ENCODE measurements at regions not wholly inside any gene's neighbourhood (a gene's known extent, or its start where the extent isn't known, plus 50 kb on each side); places are given as distances from the start of the nearest gene placed in this dataset.
"Not testable (repeated sequence)": the region's sequence is repeated elsewhere in the genome, so short reads cannot be mapped to it uniquely, and the experiment has no call there.

DNA sequence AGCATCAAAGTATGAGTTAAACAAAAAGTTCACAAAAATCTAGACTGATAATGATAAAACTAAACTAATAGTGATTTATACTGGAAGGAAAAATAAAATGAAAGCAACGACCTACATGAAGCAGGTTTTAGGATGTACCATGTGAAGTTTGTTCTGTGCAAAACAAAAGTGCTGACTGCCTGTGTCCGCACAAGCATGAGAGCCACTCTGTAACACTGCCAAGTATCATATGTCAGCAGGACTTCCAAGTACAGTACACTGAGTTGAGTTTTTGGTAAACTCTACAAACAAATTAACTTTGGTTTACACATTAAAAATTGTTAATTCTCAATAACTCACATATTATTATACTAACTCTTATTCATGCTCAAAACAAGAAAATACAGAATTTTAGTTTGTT, 459.0 kb downstream of the PDGFC start:
- H3K9me2 ChIP-seq (ENCODE audit: insufficient read depth, low read length), result no peaks in the 10 kb centered on the region
- no peak overlapping the region for H3K4me3 ChIP-seq (ENCODE audit: low read depth, low read length, poor library complexity, severe bottlenecking)
- H3K4me1 ChIP-seq (ENCODE audit: insufficient read depth, low read length, poor library complexity, severe bottlenecking), result no peaks in the 10 kb centered on the region
- intact Hi-C loops (cut with micrococcal nuclease; ENCODE audit: unreplicated experiment), result no loop called here
- no peaks in the 10 kb centered on the region for H3K36me3 ChIP-seq (ENCODE audit: insufficient read depth, low read length)
- H2AFZ ChIP-seq (ENCODE audit: low read length), result no peak overlapping the region
- no peaks in the 10 kb centered on the region for H3K79me2 ChIP-seq (ENCODE audit: insufficient read depth, low read depth, low read length)
- H3K4me2 ChIP-seq (ENCODE audit: low read length), result no peak overlapping the region
- POLR2A ChIA-PET, result interaction anchor here (0.6 kb wide), 1 partner anchor 8 kb away, joined by 3 read pairs; no protein-coding TSS in a partner anchor
- no peaks in the 10 kb centered on the region for H3K9me3 ChIP-seq (ENCODE audit: low read length)
- TF ChIP-seq, protein P1, sequence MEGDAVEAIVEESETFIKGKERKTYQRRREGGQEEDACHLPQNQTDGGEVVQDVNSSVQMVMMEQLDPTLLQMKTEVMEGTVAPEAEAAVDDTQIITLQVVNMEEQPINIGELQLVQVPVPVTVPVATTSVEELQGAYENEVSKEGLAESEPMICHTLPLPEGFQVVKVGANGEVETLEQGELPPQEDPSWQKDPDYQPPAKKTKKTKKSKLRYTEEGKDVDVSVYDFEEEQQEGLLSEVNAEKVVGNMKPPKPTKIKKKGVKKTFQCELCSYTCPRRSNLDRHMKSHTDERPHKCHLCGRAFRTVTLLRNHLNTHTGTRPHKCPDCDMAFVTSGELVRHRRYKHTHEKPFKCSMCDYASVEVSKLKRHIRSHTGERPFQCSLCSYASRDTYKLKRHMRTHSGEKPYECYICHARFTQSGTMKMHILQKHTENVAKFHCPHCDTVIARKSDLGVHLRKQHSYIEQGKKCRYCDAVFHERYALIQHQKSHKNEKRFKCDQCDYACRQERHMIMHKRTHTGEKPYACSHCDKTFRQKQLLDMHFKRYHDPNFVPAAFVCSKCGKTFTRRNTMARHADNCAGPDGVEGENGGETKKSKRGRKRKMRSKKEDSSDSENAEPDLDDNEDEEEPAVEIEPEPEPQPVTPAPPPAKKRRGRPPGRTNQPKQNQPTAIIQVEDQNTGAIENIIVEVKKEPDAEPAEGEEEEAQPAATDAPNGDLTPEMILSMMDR (conservative IDR thresholded peaks at IDR 0.05; ENCODE audit: low read length), result no peak
- no peak for TF ChIP-seq EZH2phosphoT487 (IDR thresholded peaks at IDR 0.05; ENCODE audit: borderline replicate concordance, low read depth, low read length)
- no peak for DNase-seq (ENCODE audit: low spot score)
- BruUV-seq (replicated peaks), result no TSS peak
- no peak overlapping the region for H3K27ac ChIP-seq (ENCODE audit: low read depth, low read length, poor library complexity, severe bottlenecking)
- CTCF ChIA-PET (ENCODE audit: unreplicated experiment), result no interaction called here
- no peaks in the 10 kb centered on the region for H4K20me1 ChIP-seq (ENCODE audit: insufficient read depth, low read length)

DNA sequence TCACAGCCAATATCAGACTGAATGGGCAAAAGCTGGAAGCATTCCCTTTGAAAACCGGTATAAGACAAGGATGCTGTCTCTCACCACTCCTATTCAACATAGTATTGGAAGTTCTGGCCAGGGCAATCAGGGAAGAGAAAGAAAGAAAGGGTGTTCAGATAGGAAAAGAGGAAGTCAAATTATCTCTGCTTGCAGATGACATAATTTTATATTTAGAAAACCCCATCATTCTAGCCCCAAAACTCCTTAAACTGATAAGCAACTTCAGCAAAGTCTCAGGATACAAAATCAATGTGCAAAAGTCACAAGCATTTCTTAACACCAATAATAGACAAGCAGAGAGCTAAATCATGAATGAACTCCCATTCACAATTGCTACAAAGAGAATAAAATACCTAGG, 461.7 kb downstream of the PDGFC start:
- intact Hi-C loops (cut with micrococcal nuclease; ENCODE audit: unreplicated experiment); DNase-seq (ENCODE audit: low spot score); H2AFZ ChIP-seq (ENCODE audit: low read length); H3K4me1 ChIP-seq (ENCODE audit: insufficient read depth, low read length, poor library complexity, severe bottlenecking); H3K4me2 ChIP-seq (ENCODE audit: low read length); H3K4me3 ChIP-seq (ENCODE audit: low read depth, low read length, poor library complexity, severe bottlenecking); POLR2A ChIA-PET; H3K36me3 ChIP-seq (ENCODE audit: insufficient read depth, low read length); H3K9me3 ChIP-seq (ENCODE audit: low read length); BruUV-seq (replicated peaks); H3K79me2 ChIP-seq (ENCODE audit: insufficient read depth, low read depth, low read length); CTCF ChIA-PET (ENCODE audit: unreplicated experiment); H3K27ac ChIP-seq (ENCODE audit: low read depth, low read length, poor library complexity, severe bottlenecking); H3K9me2 ChIP-seq (ENCODE audit: insufficient read depth, low read length); H4K20me1 ChIP-seq (ENCODE audit: insufficient read depth, low read length): not testable (repeated sequence)

DNA sequence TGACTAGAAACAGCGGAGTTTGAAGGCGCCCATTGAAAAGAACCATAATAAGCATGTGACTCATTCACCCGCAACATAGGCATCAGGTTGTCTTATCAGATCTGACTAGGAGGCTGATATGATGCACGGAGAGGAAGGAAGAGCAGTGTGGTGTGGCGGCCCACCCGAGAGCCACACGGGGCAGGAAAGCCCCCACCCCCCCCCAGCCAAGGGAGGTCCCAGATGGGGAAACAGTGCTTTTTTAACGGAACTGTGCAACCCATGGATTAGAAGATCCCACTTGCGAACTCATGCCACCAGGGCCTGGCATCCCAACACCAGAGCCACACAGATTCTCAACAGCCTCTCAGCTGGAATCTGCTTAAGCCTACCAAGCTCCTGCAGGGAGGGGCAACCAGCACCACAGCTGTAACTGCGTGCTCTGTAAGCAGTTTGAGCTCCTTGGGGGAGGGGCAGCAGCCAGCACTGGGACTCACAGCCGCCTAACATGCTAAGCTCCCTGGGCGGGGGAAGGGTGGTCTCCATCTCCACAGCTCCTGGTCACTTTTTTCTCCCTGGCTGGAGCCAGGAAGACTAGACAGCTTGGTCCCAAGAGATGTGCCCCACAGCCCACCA, 466.2 kb downstream of the PDGFC start:
- Histone ChIP-seq H3K4me1 (ENCODE audit: insufficient read depth, low read length, poor library complexity, severe bottlenecking) (no peaks in the 10 kb centered on the region), H3K79me2 (ENCODE audit: insufficient read depth, low read depth, low read length) (no peaks in the 10 kb centered on the region), H3K4me2 (ENCODE audit: low read length) (no peak overlapping the region), H3K36me3 (ENCODE audit: insufficient read depth, low read length) (no peaks in the 10 kb centered on the region), H3K27ac (ENCODE audit: low read depth, low read length, poor library complexity, severe bottlenecking) (no peak overlapping the region), H3K9me2 (ENCODE audit: insufficient read depth, low read length) (no peaks in the 10 kb centered on the region), H4K20me1 (ENCODE audit: insufficient read depth, low read length) (no peaks in the 10 kb centered on the region), H2AFZ (ENCODE audit: low read length) (no peak overlapping the region), H3K9me3 (ENCODE audit: low read length) (no peaks in the 10 kb centered on the region), H3K4me3 (ENCODE audit: low read depth, low read length, poor library complexity, severe bottlenecking) (no peak overlapping the region)
- ChIA-PET CTCF (ENCODE audit: unreplicated experiment) (no interaction called here), POLR2A (no interaction called here)
- no peak for DNase-seq (ENCODE audit: low spot score)
- no peak for TF ChIP-seq EZH2phosphoT487 (IDR thresholded peaks at IDR 0.05; ENCODE audit: borderline replicate concordance, low read depth, low read length)
- TF ChIP-seq, protein P1 (conservative IDR thresholded peaks at IDR 0.05; ENCODE audit: low read length), result no peak
- BruUV-seq (replicated peaks), result no TSS peak
- intact Hi-C loops (cut with micrococcal nuclease; ENCODE audit: unreplicated experiment), result no loop called here

All from OCI-LY7 (cell line).